GM19043 (cell line): ENCODE measurements at regions not wholly inside any gene's neighbourhood (a gene's known extent, or its start where the extent isn't known, plus 50 kb on each side); places are given as distances from the start of the nearest gene placed in this dataset.
"Not testable (repeated sequence)": the region's sequence is repeated elsewhere in the genome, so short reads cannot be mapped to it uniquely, and the experiment has no call there.

Experiments
- ATAC-seq: cut with Tn5 transposase; IDR thresholded peaks from one replicate; pipeline ENCODE4 v1.9.1; 2021; ENCODE audit warnings: low read depth; ENCODE audit not compliant: unreplicated experiment

GRCh38 chr5:124836314-124836713 lies 89.9 kb upstream of the ZNF608 start:
- ATAC-seq = not testable (repeated sequence)

GRCh38 chr5:124839371-124839998 lies 93.0 kb upstream of the ZNF608 start:
- ATAC-seq = no peak

GRCh38 chr5:124841829-124842712 lies 95.6 kb upstream of the ZNF608 start:
- no peak for ATAC-seq

GRCh38 chr5:124842725-124843595 lies 96.5 kb upstream of the ZNF608 start:
- no peak for ATAC-seq

GRCh38 chr5:124843596-124843899 lies 97.1 kb upstream of the ZNF608 start:
- ATAC-seq = no peak

GRCh38 chr5:124844371-124844920 lies 98.0 kb upstream of the ZNF608 start:
- no peak for ATAC-seq

GRCh38 chr5:124847907-124848306 lies 101.5 kb upstream of the ZNF608 start:
- no peak for ATAC-seq

GRCh38 chr5:124849774-124850173 lies 103.3 kb upstream of the ZNF608 start:
- no peak for ATAC-seq

- no peak for ATAC-seq
These were observed 110.3 kb upstream of the ZNF608 start for GRCh38 chr5:124856726-124857125.

- no peak for ATAC-seq
These were observed 112.2 kb upstream of the ZNF608 start for GRCh38 chr5:124858612-124859011.

GRCh38 chr5:124859027-124859426 lies 112.6 kb upstream of the ZNF608 start:
- no peak for ATAC-seq

- no peak for ATAC-seq
These were observed 113.3 kb upstream of the ZNF608 start for GRCh38 chr5:124859556-124860290.

GRCh38 chr5:124860291-124860655 lies 113.8 kb upstream of the ZNF608 start:
- no peak for ATAC-seq

GRCh38 chr5:124865066-124865465 lies 118.6 kb upstream of the ZNF608 start:
- no peak for ATAC-seq

GRCh38 chr5:124865603-124866354 lies 119.3 kb upstream of the ZNF608 start:
- ATAC-seq = no peak

GRCh38 chr5:124866355-124867136 lies 120.1 kb upstream of the ZNF608 start:
- no peak for ATAC-seq

GRCh38 chr5:124867137-124867704 lies 120.8 kb upstream of the ZNF608 start:
- no peak for ATAC-seq

- no peak for ATAC-seq
These were observed 122.2 kb upstream of the ZNF608 start for GRCh38 chr5:124868676-124869075.
